Activated CD8-positive, alpha-beta T cell treated with anti-CD3 and anti-CD28 coated beads for 36 hours (primary cell): ENCODE measurements at regions not wholly inside any gene's neighbourhood (a gene's known extent, or its start where the extent isn't known, plus 50 kb on each side); places are given as distances from the start of the nearest gene placed in this dataset.

Source experiments
- ATAC-seq: fragments of 200-7000 bp; cut with Tn5 transposase; one replicate; pipeline ENCODE4 v1.10.0; 2021; ENCODE audit warnings: mild to moderate bottlenecking, moderate library complexity
- CTCF ChIA-PET: fragments of 350-600 bp; sonication (Branson Sonifier 250); formaldehyde crosslinking; loops from one replicate; lab custom pipeline; 2021; ENCODE audit warnings: antibody characterized with exemption; lab: Charles Lee
- POLR2A ChIA-PET: fragments of 350-600 bp; sonication (Branson Sonifier 250); formaldehyde crosslinking; loops from one replicate; lab custom pipeline; 2021; ENCODE audit warnings: antibody characterized with exemption; lab: Charles Lee
- DNase-seq: peaks from one replicate; pipeline ENCODE4 v3.0.0-alpha.2; 2020
- H3K27ac Mint-ChIP-seq: one replicate; pipeline ENCODE4 v1.8.0; 2021; ENCODE audit warnings: mild to moderate bottlenecking, mixed read lengths
- H3K27me3 Mint-ChIP-seq: one replicate; pipeline ENCODE4 v1.8.0; 2021; ENCODE audit warnings: mixed read lengths
- H3K36me3 Mint-ChIP-seq: one replicate; pipeline ENCODE4 v1.8.0; 2021; ENCODE audit warnings: low read depth, mixed read lengths
- H3K4me1 Mint-ChIP-seq: one replicate; pipeline ENCODE4 v1.8.0; 2021; ENCODE audit warnings: low read depth, mixed read lengths
- H3K4me3 Mint-ChIP-seq: one replicate; pipeline ENCODE4 v1.8.0; 2021; ENCODE audit warnings: mild to moderate bottlenecking, moderate library complexity, mixed read lengths
- H3K9me3 Mint-ChIP-seq: one replicate; pipeline ENCODE4 v1.8.0; 2021; ENCODE audit warnings: mixed read lengths
- intact Hi-C: fragments of 100-400 bp; cut with micrococcal nuclease; formaldehyde crosslinking; loops from one replicate; pipeline ENCODE4 v1.10.0; 2022
- TF ChIP-seq, protein P1 (sequence below): fragments of 200-600 bp; IDR thresholded peaks from one replicate; pipeline ENCODE4 v1.8.0; 2022; ENCODE audit warnings: antibody characterized with exemption, mild to moderate bottlenecking

DNA sequence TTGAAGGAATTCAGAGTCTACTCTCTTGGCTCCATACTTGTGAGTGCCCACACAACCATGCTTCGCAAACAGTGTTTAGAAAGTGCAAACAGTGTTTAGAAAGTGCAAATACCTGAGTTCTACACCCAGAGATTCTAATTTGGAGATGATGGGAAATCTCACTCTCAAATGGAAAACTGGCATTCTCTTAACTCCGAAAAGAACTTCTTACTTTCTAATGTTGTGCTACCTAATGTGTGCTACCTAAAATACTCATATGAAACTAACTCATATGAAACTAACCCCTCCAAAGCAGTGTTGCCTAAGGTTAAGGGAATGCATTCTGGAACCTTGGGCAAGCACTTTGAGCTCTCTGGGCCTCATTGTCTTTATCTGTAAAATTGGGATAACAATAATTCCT is 55.5 kb upstream of the ZNF366 start:
- DNase-seq: no peak
- H3K4me3 Mint-ChIP-seq: no peak overlapping the region
- H3K27me3 Mint-ChIP-seq: peaks cover 22% of the 10 kb centered on the region
- intact Hi-C loops: no loop called here
- H3K4me1 Mint-ChIP-seq: peaks cover 7% of the 10 kb centered on the region
- H3K36me3 Mint-ChIP-seq: no peaks in the 10 kb centered on the region
- ChIA-PET CTCF (no interaction called here), POLR2A (no interaction called here)
- ATAC-seq: no peak
- H3K9me3 Mint-ChIP-seq: no peaks in the 10 kb centered on the region
- H3K27ac Mint-ChIP-seq: no peak overlapping the region
- TF ChIP-seq, protein P1, sequence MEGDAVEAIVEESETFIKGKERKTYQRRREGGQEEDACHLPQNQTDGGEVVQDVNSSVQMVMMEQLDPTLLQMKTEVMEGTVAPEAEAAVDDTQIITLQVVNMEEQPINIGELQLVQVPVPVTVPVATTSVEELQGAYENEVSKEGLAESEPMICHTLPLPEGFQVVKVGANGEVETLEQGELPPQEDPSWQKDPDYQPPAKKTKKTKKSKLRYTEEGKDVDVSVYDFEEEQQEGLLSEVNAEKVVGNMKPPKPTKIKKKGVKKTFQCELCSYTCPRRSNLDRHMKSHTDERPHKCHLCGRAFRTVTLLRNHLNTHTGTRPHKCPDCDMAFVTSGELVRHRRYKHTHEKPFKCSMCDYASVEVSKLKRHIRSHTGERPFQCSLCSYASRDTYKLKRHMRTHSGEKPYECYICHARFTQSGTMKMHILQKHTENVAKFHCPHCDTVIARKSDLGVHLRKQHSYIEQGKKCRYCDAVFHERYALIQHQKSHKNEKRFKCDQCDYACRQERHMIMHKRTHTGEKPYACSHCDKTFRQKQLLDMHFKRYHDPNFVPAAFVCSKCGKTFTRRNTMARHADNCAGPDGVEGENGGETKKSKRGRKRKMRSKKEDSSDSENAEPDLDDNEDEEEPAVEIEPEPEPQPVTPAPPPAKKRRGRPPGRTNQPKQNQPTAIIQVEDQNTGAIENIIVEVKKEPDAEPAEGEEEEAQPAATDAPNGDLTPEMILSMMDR: no peak

DNA sequence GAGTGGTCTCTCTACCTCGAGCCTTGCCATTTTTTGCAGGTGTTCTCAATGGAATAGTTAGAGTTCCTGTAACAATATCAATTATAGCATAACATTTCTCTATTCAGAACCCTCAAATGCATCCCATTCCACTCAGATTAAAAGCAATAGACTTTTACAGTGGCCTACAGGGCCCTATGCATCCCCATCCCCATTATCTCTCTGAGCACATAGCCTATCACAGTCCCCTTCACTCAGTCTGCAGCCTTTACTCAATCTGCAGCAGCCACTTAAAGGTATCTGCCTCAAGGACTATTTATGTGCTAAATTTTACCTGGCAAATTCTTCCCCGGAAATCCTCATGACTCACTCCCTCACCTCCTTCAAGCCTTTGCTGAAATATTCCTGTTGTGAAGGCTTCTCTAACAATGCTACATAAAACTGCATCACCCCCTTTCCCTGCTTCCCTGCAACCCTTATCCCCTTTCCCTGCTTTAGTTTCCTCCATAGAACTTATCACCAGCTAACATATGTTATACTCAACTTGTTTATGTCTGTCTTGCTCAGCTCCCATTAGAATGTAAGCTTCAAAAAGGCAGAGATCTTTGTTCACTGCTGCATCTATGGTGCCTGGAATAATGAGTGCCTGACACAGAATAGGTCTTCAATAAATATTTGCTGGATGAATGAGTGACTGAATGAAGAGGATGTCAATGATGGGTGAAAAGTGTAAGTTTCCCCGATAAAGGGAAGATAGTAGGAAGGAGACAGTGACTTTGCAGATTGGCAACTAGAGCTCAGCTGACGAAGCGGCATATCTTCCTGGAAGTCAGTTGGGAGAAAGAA is 54.1 kb upstream of the ZNF366 start:
- Mint-ChIP-seq H3K4me3 (no peak overlapping the region), H3K9me3 (no peaks in the 10 kb centered on the region), H3K4me1 (peaks cover 14% of the 10 kb centered on the region), H3K27ac (no peak overlapping the region), H3K27me3 (peaks cover 29% of the 10 kb centered on the region), H3K36me3 (no peaks in the 10 kb centered on the region)
- TF ChIP-seq, protein P1: no peak
- CTCF ChIA-PET: no interaction called here
- POLR2A ChIA-PET: no interaction called here
- intact Hi-C loops: no loop called here
- DNase-seq: no peak
- no peak for ATAC-seq

DNA sequence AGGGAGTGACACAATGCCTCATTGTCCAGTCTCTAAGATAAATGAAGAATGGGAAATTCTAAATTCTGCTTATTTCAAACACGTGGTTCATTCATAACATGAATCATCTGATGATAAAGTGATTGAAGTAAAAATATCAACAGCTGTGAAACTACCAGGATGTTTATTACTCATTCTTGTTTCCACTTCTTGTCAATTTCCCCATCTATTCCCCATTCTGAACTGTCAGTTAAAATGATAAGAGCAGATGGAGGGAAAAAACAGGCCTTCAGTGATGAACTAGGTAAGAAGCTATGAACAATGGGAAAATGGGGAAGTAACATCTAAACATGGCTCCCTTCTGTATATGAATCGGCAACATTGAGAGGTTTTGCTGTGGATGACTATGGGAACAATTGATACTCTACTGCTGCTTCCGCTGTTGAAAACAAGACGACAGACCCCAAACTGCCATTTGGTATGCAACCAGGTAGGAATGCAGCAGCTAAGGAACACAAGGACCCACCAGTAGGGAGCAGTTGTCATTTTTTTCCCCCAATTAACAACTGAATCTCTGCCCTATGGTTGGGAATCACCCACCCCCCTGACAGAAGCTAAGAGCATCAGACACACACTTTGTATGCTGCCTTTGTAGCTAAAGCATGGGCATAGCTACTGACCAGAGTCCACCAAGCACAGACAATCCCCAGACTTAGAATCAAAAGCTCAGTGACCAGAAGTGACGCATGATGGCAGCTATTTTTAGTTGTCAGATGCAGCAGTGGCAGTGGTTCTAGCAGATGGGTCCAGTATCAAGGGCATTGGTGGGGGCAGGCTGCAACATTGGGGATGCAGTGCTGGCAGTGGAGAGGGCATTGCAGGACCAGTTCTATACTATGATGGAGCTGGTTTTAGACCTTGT is 52.9 kb upstream of the ZNF366 start:
- TF ChIP-seq, protein P1: no peak
- intact Hi-C loops: no loop called here
- H3K4me1 Mint-ChIP-seq: peaks cover 15% of the 10 kb centered on the region
- no peaks in the 10 kb centered on the region for H3K9me3 Mint-ChIP-seq
- no peaks in the 10 kb centered on the region for H3K36me3 Mint-ChIP-seq
- ATAC-seq (no peak), DNase-seq (no peak)
- H3K4me3 Mint-ChIP-seq: no peak overlapping the region
- ChIA-PET POLR2A (no interaction called here), CTCF (no interaction called here)
- no peak overlapping the region for H3K27ac Mint-ChIP-seq
- peaks cover 30% of the 10 kb centered on the region for H3K27me3 Mint-ChIP-seq

DNA sequence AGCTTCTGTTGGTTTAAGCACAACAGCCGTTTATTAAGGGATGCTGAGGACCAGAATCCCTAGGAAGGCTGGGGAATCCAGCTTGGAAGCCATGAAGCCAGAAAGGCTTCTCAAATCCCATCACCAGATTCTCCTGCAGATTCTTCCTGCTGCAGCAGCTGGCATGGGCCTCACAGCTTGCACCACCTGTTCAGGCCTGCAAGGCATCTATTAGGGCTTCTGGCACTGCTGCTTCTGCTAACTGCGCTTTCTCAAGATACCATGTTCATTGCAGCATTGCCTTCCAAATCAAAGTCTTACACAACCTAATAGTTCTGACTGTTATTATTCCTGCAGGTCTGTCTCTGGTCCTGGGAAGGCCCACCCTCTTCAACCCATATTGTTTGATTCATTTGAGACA is 51.2 kb upstream of the ZNF366 start:
- no peak overlapping the region for H3K4me3 Mint-ChIP-seq
- H3K4me1 Mint-ChIP-seq: peaks cover 15% of the 10 kb centered on the region
- POLR2A ChIA-PET: interaction anchor here (0.6 kb wide), 1 partner anchor 198 kb away, joined by 4 read pairs; no protein-coding TSS in a partner anchor
- H3K27me3 Mint-ChIP-seq: peaks cover 40% of the 10 kb centered on the region
- TF ChIP-seq, protein P1: no peak
- ATAC-seq: no peak
- H3K9me3 Mint-ChIP-seq: no peaks in the 10 kb centered on the region
- intact Hi-C loops: no loop called here
- CTCF ChIA-PET: interaction anchor here (1.3 kb wide), 1 partner anchor 9 kb away, joined by 3 read pairs; no protein-coding TSS in a partner anchor
- no peak for DNase-seq
- H3K36me3 Mint-ChIP-seq: no peaks in the 10 kb centered on the region
- no peak overlapping the region for H3K27ac Mint-ChIP-seq
